ENCODE measurements at regions not wholly inside any gene's neighbourhood (a gene's known extent, or its start where the extent isn't known, plus 50 kb on each side); places are given as distances from the start of the nearest gene placed in this dataset.

GRCh38 chr7:47688311-47689100 lies 106.6 kb upstream of the TNS3 start:
- Histone ChIP-seq H3K4me2 (ENCODE audit: insufficient read depth, low read length) (no peak overlapping the region), H3K36me3 (ENCODE audit: insufficient read depth, low read length) (no peaks in the 10 kb centered on the region), H4K20me1 (ENCODE audit: insufficient read depth, low read length) (no peaks in the 10 kb centered on the region), H3K27ac (ENCODE audit: low read depth, low read length) (no peak overlapping the region), H3K4me3 (ENCODE audit: insufficient read depth, low read length) (no peak overlapping the region), H3K79me2 (ENCODE audit: insufficient read depth, low read length) (no peaks in the 10 kb centered on the region), H3K27me3 (ENCODE audit: insufficient read depth, low read length) (no peaks in the 10 kb centered on the region), H3K9me3 (ENCODE audit: low read depth, low read length) (no peaks in the 10 kb centered on the region), H3K4me1 (ENCODE audit: insufficient read depth, low read length) (peaks cover 10% of the 10 kb centered on the region), H2AFZ (ENCODE audit: low read length) (no peak overlapping the region)
- TF ChIP-seq CTCF (IDR thresholded peaks at IDR 0.05; ENCODE audit: extremely low read depth, low read depth, low read length): no peak
- DNase-seq (ENCODE audit: insufficient read length, low spot score, missing footprints): no peak

- H3K27me3 ChIP-seq (ENCODE audit: insufficient read depth, low read length): no peaks in the 10 kb centered on the region
- TF ChIP-seq CTCF (IDR thresholded peaks at IDR 0.05; ENCODE audit: extremely low read depth, low read depth, low read length): no peak
- H3K36me3 ChIP-seq (ENCODE audit: insufficient read depth, low read length): no peaks in the 10 kb centered on the region
- H3K9me3 ChIP-seq (ENCODE audit: low read depth, low read length): no peaks in the 10 kb centered on the region
- DNase-seq (ENCODE audit: insufficient read length, low spot score, missing footprints): no peak
- no peak overlapping the region for H3K27ac ChIP-seq (ENCODE audit: low read depth, low read length)
- H4K20me1 ChIP-seq (ENCODE audit: insufficient read depth, low read length): no peaks in the 10 kb centered on the region
- H3K4me3 ChIP-seq (ENCODE audit: insufficient read depth, low read length): no peak overlapping the region
- no peak overlapping the region for H2AFZ ChIP-seq (ENCODE audit: low read length)
- no peaks in the 10 kb centered on the region for H3K79me2 ChIP-seq (ENCODE audit: insufficient read depth, low read length)
- peaks cover 4% of the 10 kb centered on the region for H3K4me1 ChIP-seq (ENCODE audit: insufficient read depth, low read length)
- no peak overlapping the region for H3K4me2 ChIP-seq (ENCODE audit: insufficient read depth, low read length)
Observed at GRCh38 chr7:47685712-47686376, 103.9 kb upstream of the TNS3 start.

- DNase-seq (ENCODE audit: insufficient read length, low spot score, missing footprints): no peak
- Histone ChIP-seq H3K4me1 (ENCODE audit: insufficient read depth, low read length) (peaks cover 4% of the 10 kb centered on the region), H3K4me3 (ENCODE audit: insufficient read depth, low read length) (no peak overlapping the region), H3K27me3 (ENCODE audit: insufficient read depth, low read length) (no peaks in the 10 kb centered on the region), H3K36me3 (ENCODE audit: insufficient read depth, low read length) (no peaks in the 10 kb centered on the region), H3K79me2 (ENCODE audit: insufficient read depth, low read length) (no peaks in the 10 kb centered on the region), H2AFZ (ENCODE audit: low read length) (no peak overlapping the region), H3K9me3 (ENCODE audit: low read depth, low read length) (no peaks in the 10 kb centered on the region), H4K20me1 (ENCODE audit: insufficient read depth, low read length) (no peaks in the 10 kb centered on the region), H3K4me2 (ENCODE audit: insufficient read depth, low read length) (no peak overlapping the region), H3K27ac (ENCODE audit: low read depth, low read length) (no peak overlapping the region)
- no peak for TF ChIP-seq CTCF (IDR thresholded peaks at IDR 0.05; ENCODE audit: extremely low read depth, low read depth, low read length)
Observed at GRCh38 chr7:47685151-47685550, 103.2 kb upstream of the TNS3 start.

GRCh38 chr7:47684728-47685127 lies 102.8 kb upstream of the TNS3 start:
- peaks cover 4% of the 10 kb centered on the region for H3K4me1 ChIP-seq (ENCODE audit: insufficient read depth, low read length)
- H3K79me2 ChIP-seq (ENCODE audit: insufficient read depth, low read length): no peaks in the 10 kb centered on the region
- H2AFZ ChIP-seq (ENCODE audit: low read length): no peak overlapping the region
- no peak overlapping the region for H3K4me2 ChIP-seq (ENCODE audit: insufficient read depth, low read length)
- H3K27ac ChIP-seq (ENCODE audit: low read depth, low read length): no peak overlapping the region
- H4K20me1 ChIP-seq (ENCODE audit: insufficient read depth, low read length): no peaks in the 10 kb centered on the region
- H3K9me3 ChIP-seq (ENCODE audit: low read depth, low read length): no peaks in the 10 kb centered on the region
- H3K27me3 ChIP-seq (ENCODE audit: insufficient read depth, low read length): no peaks in the 10 kb centered on the region
- no peak for DNase-seq (ENCODE audit: insufficient read length, low spot score, missing footprints)
- H3K36me3 ChIP-seq (ENCODE audit: insufficient read depth, low read length): no peaks in the 10 kb centered on the region
- no peak overlapping the region for H3K4me3 ChIP-seq (ENCODE audit: insufficient read depth, low read length)
- TF ChIP-seq CTCF (IDR thresholded peaks at IDR 0.05; ENCODE audit: extremely low read depth, low read depth, low read length): no peak

All from osteoblast (primary cell).